H9 (cell line): ENCODE measurements at regions not wholly inside any gene's neighbourhood (a gene's known extent, or its start where the extent isn't known, plus 50 kb on each side); places are given as distances from the start of the nearest gene placed in this dataset.
A peak's percentile ranks its signal among the peaks of the same experiment; 100 is the strongest.

Experiments
- DNase-seq: peaks from one replicate; pipeline ENCODE4 v3.0.0-alpha.2; 2017
- H2AFZ ChIP-seq: one replicate; pipeline ENCODE4 v1.6.1; 2013; ENCODE audit warnings: mild to moderate bottlenecking, low read length, control low read depth, moderate library complexity
- H2AK5ac ChIP-seq: 2 replicates; pipeline ENCODE4 v1.6.1; 2013; ENCODE audit warnings: low read length, control low read depth, mixed read lengths; ENCODE audit not compliant: insufficient read length
- H2BK120ac ChIP-seq: one replicate; pipeline ENCODE4 v1.6.1; 2013; ENCODE audit warnings: low read depth, mild to moderate bottlenecking, low read length, control low read depth, inconsistent platforms; ENCODE audit not compliant: poor library complexity, severe bottlenecking
- H2BK12ac ChIP-seq: 2 replicates; pipeline ENCODE4 v1.6.1; 2013; ENCODE audit warnings: low read length, control low read depth, mixed read lengths, low read depth; ENCODE audit not compliant: insufficient read length
- H2BK15ac ChIP-seq: 2 replicates; pipeline ENCODE4 v1.6.1; 2013; ENCODE audit warnings: low read depth, low read length, control low read depth
- H2BK20ac ChIP-seq: one replicate; pipeline ENCODE4 v1.6.1; 2013; ENCODE audit warnings: low read depth, mild to moderate bottlenecking, low read length, control low read depth, inconsistent platforms; ENCODE audit not compliant: poor library complexity, severe bottlenecking
- H2BK5ac ChIP-seq: 2 replicates; pipeline ENCODE4 v1.6.1; 2013; ENCODE audit warnings: low read length, control low read depth, mixed read lengths; ENCODE audit not compliant: insufficient read length
- H3K14ac ChIP-seq: 2 replicates; pipeline ENCODE4 v1.6.1; 2013; ENCODE audit warnings: low read length, control low read depth; ENCODE audit not compliant: insufficient read depth
- H3K18ac ChIP-seq: 2 replicates; pipeline ENCODE4 v1.6.1; 2013; ENCODE audit warnings: low read depth, mild to moderate bottlenecking, mixed read lengths, low read length, control low read depth; ENCODE audit not compliant: insufficient read length
- H3K23ac ChIP-seq: 2 replicates; pipeline ENCODE4 v1.6.1; 2013; ENCODE audit warnings: low read length, control low read depth, mixed read lengths, low read depth; ENCODE audit not compliant: insufficient read length
- H3K23me2 ChIP-seq: 2 replicates; pipeline ENCODE4 v1.6.1; 2013; ENCODE audit warnings: low read depth, mild to moderate bottlenecking, mixed read lengths, low read length, control low read depth; ENCODE audit not compliant: insufficient read length, poor library complexity, severe bottlenecking
- H3K27ac ChIP-seq: 2 replicates; pipeline ENCODE4 v1.5.1; 2013; ENCODE audit warnings: low read length, control low read depth, mixed read lengths, low read depth; ENCODE audit not compliant: insufficient read length
- H3K27me3 ChIP-seq: 2 replicates; pipeline ENCODE4 v1.6.1; 2013; ENCODE audit warnings: low read length, control low read depth, inconsistent platforms; ENCODE audit not compliant: insufficient read depth
- H3K4ac ChIP-seq: 2 replicates; pipeline ENCODE4 v1.6.1; 2013; ENCODE audit warnings: low read depth, mild to moderate bottlenecking, control low read depth, inconsistent platforms, low read length, moderate library complexity
- H3K4me1 ChIP-seq: 2 replicates; pipeline ENCODE4 v1.6.1; 2013; ENCODE audit warnings: low read length, control low read depth, inconsistent platforms; ENCODE audit not compliant: insufficient read depth
- H3K4me2 ChIP-seq: 2 replicates; pipeline ENCODE4 v1.6.1; 2013; ENCODE audit warnings: low read length, control low read depth, mixed read lengths; ENCODE audit not compliant: insufficient read length, insufficient read depth
- H3K56ac ChIP-seq: 2 replicates; pipeline ENCODE4 v1.6.1; 2013; ENCODE audit warnings: low read depth, mild to moderate bottlenecking, mixed read lengths, low read length, control low read depth; ENCODE audit not compliant: insufficient read length
- H3K79me1 ChIP-seq: 2 replicates; pipeline ENCODE4 v1.6.1; 2013; ENCODE audit warnings: low read depth, mild to moderate bottlenecking, moderate library complexity, low read length, control low read depth, inconsistent platforms; ENCODE audit not compliant: insufficient read depth, poor library complexity, severe bottlenecking
- H3K79me2 ChIP-seq: 2 replicates; pipeline ENCODE4 v1.6.1; 2013; ENCODE audit warnings: low read length, control low read depth, inconsistent platforms; ENCODE audit not compliant: insufficient read depth
- H3K9ac ChIP-seq: 2 replicates; pipeline ENCODE4 v1.6.1; 2013; ENCODE audit warnings: low read length, control low read depth, mixed read lengths; ENCODE audit not compliant: insufficient read length; ENCODE audit errors: extremely low read depth
- H3K9me3 ChIP-seq: one replicate; pipeline ENCODE4 v1.6.1; 2013; ENCODE audit warnings: low read depth, low read length, inconsistent platforms; ENCODE audit not compliant: control insufficient read depth
- H3T11ph ChIP-seq: one replicate; pipeline ENCODE4 v1.6.1; 2013; ENCODE audit warnings: mild to moderate bottlenecking, low read length, control low read depth, inconsistent platforms
- H4K20me1 ChIP-seq: one replicate; pipeline ENCODE4 v1.6.1; 2013; ENCODE audit not compliant: control insufficient read depth, insufficient read length, insufficient read depth
- H4K5ac ChIP-seq: 2 replicates; pipeline ENCODE4 v1.6.1; 2013; ENCODE audit warnings: low read depth, mild to moderate bottlenecking, mixed read lengths, low read length, control low read depth; ENCODE audit not compliant: insufficient read length
- H4K8ac ChIP-seq: replicated peaks from 2 replicates; pipeline ENCODE4 v1.6.1; 2013; ENCODE audit warnings: low read length, control low read depth, mixed read lengths, low read depth; ENCODE audit not compliant: insufficient read length
- H4K91ac ChIP-seq: 2 replicates; pipeline ENCODE4 v1.6.1; 2013; ENCODE audit warnings: low read depth, mild to moderate bottlenecking, moderate library complexity, mixed read lengths, low read length, control low read depth; ENCODE audit not compliant: insufficient read length
- H3K27ac Mint-ChIP-seq, 3 experiments: 2 replicates in 2 of 3; 3 replicates in 1 of 3; pipeline ENCODE4 v1.8.0; 2020 to 2021; ENCODE audit warnings: mixed read lengths in 3 of 3, mild to moderate bottlenecking in 1 of 3, moderate library complexity in 1 of 3
- H3K27me3 Mint-ChIP-seq: 2 replicates; pipeline ENCODE4 v1.8.0; 2021; ENCODE audit warnings: low read depth, mild to moderate bottlenecking, moderate library complexity, mixed read lengths
- H3K36me3 Mint-ChIP-seq, 3 experiments: 2 replicates in 2 of 3; 3 replicates in 1 of 3; pipeline ENCODE4 v1.8.0; 2020 to 2021; ENCODE audit warnings: low read depth in 3 of 3, mixed read lengths in 3 of 3; ENCODE audit not compliant: insufficient read depth in 1 of 3
- H3K4me1 Mint-ChIP-seq, 2 experiments: 2 replicates each; pipeline ENCODE4 v1.8.0; 2020; ENCODE audit warnings: mixed read lengths in 2 of 2
- H3K4me3 Mint-ChIP-seq, 2 experiments: 2 replicates in 1 of 2; 3 replicates in 1 of 2; pipeline ENCODE4 v1.8.0; 2020 to 2021; ENCODE audit warnings: mild to moderate bottlenecking in 2 of 2, mixed read lengths in 2 of 2, moderate library complexity in 1 of 2
- H3K9me3 Mint-ChIP-seq, 2 experiments: 2 replicates in 1 of 2; 3 replicates in 1 of 2; pipeline ENCODE4 v1.8.0; 2020; ENCODE audit warnings: mild to moderate bottlenecking in 2 of 2, mixed read lengths in 2 of 2, moderate library complexity in 1 of 2
- CTCF ChIP-seq: fragments of 200-600 bp; sonication (generic); conservative IDR thresholded peaks from 3 replicates; pipeline ENCODE4 v1.8.0; 2021; ENCODE audit warnings: antibody characterized with exemption, mild to moderate bottlenecking
- WGBS: extraction: QIAGEN DNeasy Blood & Tissue Kit; methylation state at CpG from one replicate; pipeline ENCODE4 v1.1.7; 2013; ENCODE audit warnings: missing lambda C conversion rate, low lambda C conversion rate, mixed read lengths; ENCODE audit not compliant: insufficient read length; ENCODE audit errors: extremely low coverage; 5-methylcytosine and 5-hydroxymethylcytosine counted together

- Histone ChIP-seq H3K79me2 (no peaks in the 10 kb centered on the region), H3K23me2 (no peaks in the 10 kb centered on the region), H3K18ac (no peak overlapping the region), H2BK15ac (no peak overlapping the region), H2BK120ac (no peak overlapping the region), H2AK5ac (no peak overlapping the region), H3T11ph (no peak overlapping the region), H3K56ac (no peak overlapping the region), H3K9ac (no peak overlapping the region), H3K23ac (no peak overlapping the region), H4K91ac (no peak overlapping the region), H3K27ac (no peak overlapping the region), H3K4me2 (no peak overlapping the region), H3K4me1 (peaks cover 4% of the 10 kb centered on the region; the same call in 1 of the 2 replicates), H4K8ac (no peak overlapping the region), H3K79me1 (no peaks in the 10 kb centered on the region), H4K20me1 (no peaks in the 10 kb centered on the region), H2AFZ (no peak overlapping the region), H2BK20ac (no peak overlapping the region), H3K9me3 (no peaks in the 10 kb centered on the region), H2BK5ac (no peak overlapping the region), H3K27me3 (no peaks in the 10 kb centered on the region), H2BK12ac (no peak overlapping the region), H3K4ac (no peak overlapping the region), H3K14ac (no peak overlapping the region), H4K5ac (no peak overlapping the region)
- Mint-ChIP-seq H3K4me3 (no peak overlapping the region), H3K27me3 (no peaks in the 10 kb centered on the region), H3K36me3 (peaks cover 5 to 7% (median 7%) of the 10 kb centered on the region in 3 experiments; a peak in 5 of 7 replicates), H3K4me1 (peaks cover 11 to 17% of the 10 kb centered on the region in 2 experiments), H3K27ac (peak overlapping the region in 1 of 3 experiments; percentile 16; a peak in 1 of 7 replicates), H3K9me3 (peaks cover 7% of the 10 kb centered on the region in 2 experiments)
- WGBS = no CpG with 5 or more reads among the region's 5 CpGs
- DNase-seq = peak; percentile 29
- no peak for TF ChIP-seq CTCF
Measured at GRCh38 chr5:163914910-163915309, 409.5 kb downstream of the MAT2B start.
